Inflammatory macrophage treated with lipopolysaccharide for 4 hours (primary cell): ENCODE measurements at regions not wholly inside any gene's neighbourhood (a gene's known extent, or its start where the extent isn't known, plus 50 kb on each side); places are given as distances from the start of the nearest gene placed in this dataset.
A peak's percentile ranks its signal among the peaks of the same experiment; 100 is the strongest.

Experiments used
- DNase-seq: peaks from one replicate; pipeline ENCODE4 v3.0.0-alpha.2; 2020

- DNase-seq, result peak; percentile 21
Measured at GRCh38 chr7:85630904-85631600, 444.2 kb upstream of the SEMA3D start.

GRCh38 chr7:85627791-85628586 lies 441.1 kb upstream of the SEMA3D start:
- DNase-seq, result no peak

- no peak for DNase-seq
Measured at GRCh38 chr7:85622059-85622458, 435.2 kb upstream of the SEMA3D start.

GRCh38 chr7:85620936-85621685 lies 434.3 kb upstream of the SEMA3D start:
- DNase-seq, result peak; percentile 72

- no peak for DNase-seq
Measured at GRCh38 chr7:85619236-85619635, 432.4 kb upstream of the SEMA3D start.

- no peak for DNase-seq
Measured at GRCh38 chr7:85614684-85615083, 427.8 kb upstream of the SEMA3D start.

GRCh38 chr7:85612514-85612913 lies 425.7 kb upstream of the SEMA3D start:
- no peak for DNase-seq

GRCh38 chr7:85608804-85609203 lies 421.9 kb upstream of the SEMA3D start:
- no peak for DNase-seq

GRCh38 chr7:85602196-85602595 lies 415.3 kb upstream of the SEMA3D start:
- no peak for DNase-seq

- no peak for DNase-seq
Measured at GRCh38 chr7:85600395-85600794, 413.5 kb upstream of the SEMA3D start.

- no peak for DNase-seq
Measured at GRCh38 chr7:85596827-85597226, 410.0 kb upstream of the SEMA3D start.

- no peak for DNase-seq
Measured at GRCh38 chr7:85595750-85596178, 408.9 kb upstream of the SEMA3D start.

- DNase-seq, result no peak
Measured at GRCh38 chr7:85593355-85593754, 406.5 kb upstream of the SEMA3D start.

GRCh38 chr7:85587785-85588184 lies 400.9 kb upstream of the SEMA3D start:
- DNase-seq, result no peak

- DNase-seq, result no peak
Measured at GRCh38 chr7:85586091-85586490, 399.2 kb upstream of the SEMA3D start.

- no peak for DNase-seq
Measured at GRCh38 chr7:85583131-85583953, 396.5 kb upstream of the SEMA3D start.

GRCh38 chr7:85573844-85574243 lies 387.0 kb upstream of the SEMA3D start:
- peak; percentile 28 for DNase-seq

GRCh38 chr7:85573346-85573745 lies 386.5 kb upstream of the SEMA3D start:
- DNase-seq, result peak; percentile 0

GRCh38 chr7:85570898-85571297 lies 384.0 kb upstream of the SEMA3D start:
- DNase-seq, result no peak

GRCh38 chr7:85567983-85568382 lies 381.1 kb upstream of the SEMA3D start:
- DNase-seq, result peak; percentile 7

- DNase-seq, result no peak
Measured at GRCh38 chr7:85566095-85566794, 379.4 kb upstream of the SEMA3D start.

GRCh38 chr7:85565276-85565675 lies 378.4 kb upstream of the SEMA3D start:
- DNase-seq, result no peak
